Endothelial cell of umbilical vein (primary cell): ENCODE measurements at regions not wholly inside any gene's neighbourhood (a gene's known extent, or its start where the extent isn't known, plus 50 kb on each side); places are given as distances from the start of the nearest gene placed in this dataset.

Experiments
- BruUV-seq: library from RNA; stranded (reverse); fragments of 400-500 nt; replicated peaks from 2 replicates; lab custom pipeline; 2021; lab: Mats Ljungman, UMichigan
- CTCF ChIA-PET: fragments of 300-600, 350-600 bp; sonication (Branson Sonifier 250); formaldehyde crosslinking; loops from one replicate; lab custom pipeline; 2021; ENCODE audit warnings: antibody characterized with exemption, inconsistent platforms; lab: Charles Lee
- POLR2A ChIA-PET: fragments of 300-600, 350-600 bp; sonication (Branson Sonifier 250); formaldehyde crosslinking; loops from one replicate; lab custom pipeline; 2021; ENCODE audit warnings: antibody characterized with exemption, inconsistent platforms; lab: Charles Lee
- DNase-seq: peaks from one replicate; pipeline ENCODE4 v3.0.0-alpha.2; 2011; ENCODE audit warnings: low read depth, low spot score
- FAIRE-seq: peaks from 2 replicates; lab custom pipeline; 2011; peaks lifted over from hg19 to GRCh38; lab: Jason Lieb, UNC
- H2AFZ ChIP-seq: 2 replicates; pipeline ENCODE4 v1.6.0; 2012; ENCODE audit warnings: low read depth, low read length, control low read depth, inconsistent platforms
- H3K27ac ChIP-seq: 2 replicates; pipeline ENCODE4 v1.5.1; 2011; ENCODE audit warnings: low read depth, mild to moderate bottlenecking, control low read depth, low read length, moderate library complexity; ENCODE audit not compliant: insufficient read depth
- H3K27me3 ChIP-seq, 2 experiments: 2 replicates each; pipeline versions ENCODE4 v1.6.0 to v1.6.1; 2011; ENCODE audit warnings: low read length in 2 of 2, mixed read lengths in 1 of 2; ENCODE audit not compliant: control insufficient read depth in 2 of 2, insufficient read depth in 2 of 2
- H3K36me3 ChIP-seq, 2 experiments: 2 replicates in 1 of 2; 3 replicates in 1 of 2; pipeline ENCODE4 v1.5.1; 2011; ENCODE audit warnings: low read length in 2 of 2, mild to moderate bottlenecking in 1 of 2, moderate library complexity in 1 of 2; ENCODE audit not compliant: control insufficient read depth in 2 of 2, insufficient read depth in 2 of 2; ENCODE audit errors: extremely low read depth in 1 of 2
- H3K4me1 ChIP-seq: 3 replicates; pipeline ENCODE4 v1.5.1; 2011; ENCODE audit warnings: mild to moderate bottlenecking, low read length; ENCODE audit not compliant: control insufficient read depth, insufficient read depth; ENCODE audit errors: extremely low read depth
- H3K4me2 ChIP-seq: 2 replicates; pipeline ENCODE4 v1.6.1; 2011; ENCODE audit warnings: low read length, control low read depth, mixed read lengths; ENCODE audit not compliant: insufficient read depth
- H3K4me3 ChIP-seq, 3 experiments: fragments of 200-600 bp in 1 of 3; sonication (generic), shearing (Covaris generic) in 1 of 3; replicated peaks in 1 of 3; 2 replicates each; pipeline ENCODE4 v1.5.1; 2011 to 2016; ENCODE audit warnings: control low read depth in 3 of 3, low read length in 3 of 3, mild to moderate bottlenecking in 2 of 3, inconsistent platforms in 1 of 3, low read depth in 1 of 3, moderate library complexity in 1 of 3; ENCODE audit not compliant: insufficient read depth in 1 of 3
- H3K79me2 ChIP-seq: 2 replicates; pipeline ENCODE4 v1.6.0; 2012; ENCODE audit warnings: low read length, inconsistent platforms; ENCODE audit not compliant: control insufficient read depth, insufficient read depth
- H3K9ac ChIP-seq: replicated peaks from 2 replicates; pipeline ENCODE3; 2011; ENCODE audit warnings: low read length, control low read depth; ENCODE audit not compliant: insufficient read depth; ENCODE audit errors: extremely low read depth
- H3K9me1 ChIP-seq: replicated peaks from 3 replicates; pipeline ENCODE4 v1.6.0; 2011; ENCODE audit warnings: mild to moderate bottlenecking, low read length; ENCODE audit not compliant: control insufficient read depth, insufficient read depth; ENCODE audit errors: extremely low read depth
- H3K9me3 ChIP-seq: replicated peaks from 2 replicates; pipeline ENCODE4 v1.5.1; 2012; ENCODE audit warnings: low read length, inconsistent platforms; ENCODE audit not compliant: control insufficient read depth, insufficient read depth
- H4K20me1 ChIP-seq: replicated peaks from 2 replicates; pipeline ENCODE3; 2011; ENCODE audit warnings: mild to moderate bottlenecking, low read length; ENCODE audit not compliant: control insufficient read depth, insufficient read depth; ENCODE audit errors: extremely low read depth
- EZH2 ChIP-seq: IDR thresholded peaks from 2 replicates; pipeline ENCODE4 v1.6.1; 2012; ENCODE audit warnings: borderline replicate concordance, low read depth, mild to moderate bottlenecking, moderate library complexity, low read length, inconsistent platforms; ENCODE audit not compliant: severe bottlenecking
- FOS ChIP-seq: IDR thresholded peaks from 2 replicates; pipeline ENCODE4 v1.6.1; 2011; ENCODE audit warnings: mild to moderate bottlenecking, low read length, moderate library complexity, borderline replicate concordance; ENCODE audit not compliant: insufficient read depth
- GATA2 ChIP-seq: IDR thresholded peaks from 2 replicates; pipeline ENCODE4 v1.7.0; 2011; ENCODE audit warnings: low read depth, mild to moderate bottlenecking, moderate library complexity, mixed read lengths, low read length; ENCODE audit not compliant: insufficient read length, insufficient read depth
- JUN ChIP-seq: IDR thresholded peaks from 2 replicates; pipeline ENCODE4 v1.6.1; 2011; ENCODE audit warnings: borderline replicate concordance, low read depth; ENCODE audit not compliant: insufficient read length, insufficient read depth
- MYC ChIP-seq: IDR thresholded peaks from one replicate; pipeline ENCODE4 v1.6.1; 2011; ENCODE audit warnings: mild to moderate bottlenecking, low read depth, low read length
- POLR2A ChIP-seq: IDR thresholded peaks from 2 replicates; pipeline ENCODE4 v1.6.1; 2012; ENCODE audit warnings: low read depth, mild to moderate bottlenecking, control low read depth, low read length
- POLR2AphosphoS5 ChIP-seq: IDR thresholded peaks from 2 replicates; pipeline ENCODE4 v1.6.1; 2012; ENCODE audit warnings: low read depth, mild to moderate bottlenecking, control low read depth, low read length, moderate library complexity; ENCODE audit not compliant: insufficient read depth
- dilution Hi-C: fragments of 300-500 bp; cut with MboI; formaldehyde crosslinking; loops from one replicate; pipeline ENCODE4 v1.15.0; 2019; ENCODE audit warnings: low sequenced_read_pairs; ENCODE audit not compliant: extremely low pct_ligation_motif_present
- intact Hi-C: fragments of 100-400 bp; cut with micrococcal nuclease; formaldehyde crosslinking; loops from one replicate; pipeline ENCODE4 v1.10.0; 2022
- TF ChIP-seq, protein P1 (sequence below), 2 donors: IDR thresholded peaks; 1 replicate in 1 of 2; 2 replicates in 1 of 2; pipeline ENCODE4 v1.5.1; 2011; ENCODE audit warnings: low read length in 2 of 2, mild to moderate bottlenecking in 2 of 2, moderate library complexity in 2 of 2, control low read depth in 1 of 2, inconsistent platforms in 1 of 2, low read depth in 1 of 2; ENCODE audit not compliant: insufficient read depth in 1 of 2; ENCODE audit errors: extremely low read depth in 1 of 2
- TF ChIP-seq, protein P2 (sequence below): IDR thresholded peaks from 2 replicates; pipeline ENCODE4 v1.6.1; 2011; ENCODE audit not compliant: insufficient read depth, insufficient read length

GRCh38 chr13:79941752-79942151 lies 399.2 kb downstream of the SPRY2 start:
- Histone ChIP-seq H3K9ac (no peak overlapping the region), H4K20me1 (no peaks in the 10 kb centered on the region), H2AFZ (no peak overlapping the region), H3K9me3 (no peaks in the 10 kb centered on the region), H3K4me3 (no peak overlapping the region), H3K27me3 (no peaks in the 10 kb centered on the region), H3K4me2 (no peak overlapping the region), H3K9me1 (no peaks in the 10 kb centered on the region), H3K36me3 (no peaks in the 10 kb centered on the region), H3K27ac (no peak overlapping the region), H3K79me2 (no peaks in the 10 kb centered on the region), H3K4me1 (peaks cover 20% of the 10 kb centered on the region)
- dilution Hi-C loops (no loop called here), intact Hi-C loops (no loop called here)
- no TSS peak for BruUV-seq
- ChIA-PET CTCF (no interaction called here), POLR2A (no interaction called here)
- TF ChIP-seq POLR2AphosphoS5 (no peak), MYC (no peak)
- TF ChIP-seq, protein P1, sequence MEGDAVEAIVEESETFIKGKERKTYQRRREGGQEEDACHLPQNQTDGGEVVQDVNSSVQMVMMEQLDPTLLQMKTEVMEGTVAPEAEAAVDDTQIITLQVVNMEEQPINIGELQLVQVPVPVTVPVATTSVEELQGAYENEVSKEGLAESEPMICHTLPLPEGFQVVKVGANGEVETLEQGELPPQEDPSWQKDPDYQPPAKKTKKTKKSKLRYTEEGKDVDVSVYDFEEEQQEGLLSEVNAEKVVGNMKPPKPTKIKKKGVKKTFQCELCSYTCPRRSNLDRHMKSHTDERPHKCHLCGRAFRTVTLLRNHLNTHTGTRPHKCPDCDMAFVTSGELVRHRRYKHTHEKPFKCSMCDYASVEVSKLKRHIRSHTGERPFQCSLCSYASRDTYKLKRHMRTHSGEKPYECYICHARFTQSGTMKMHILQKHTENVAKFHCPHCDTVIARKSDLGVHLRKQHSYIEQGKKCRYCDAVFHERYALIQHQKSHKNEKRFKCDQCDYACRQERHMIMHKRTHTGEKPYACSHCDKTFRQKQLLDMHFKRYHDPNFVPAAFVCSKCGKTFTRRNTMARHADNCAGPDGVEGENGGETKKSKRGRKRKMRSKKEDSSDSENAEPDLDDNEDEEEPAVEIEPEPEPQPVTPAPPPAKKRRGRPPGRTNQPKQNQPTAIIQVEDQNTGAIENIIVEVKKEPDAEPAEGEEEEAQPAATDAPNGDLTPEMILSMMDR (IDR thresholded peaks at IDR 0.05; ENCODE audit: extremely low read depth in 1 of 2, insufficient read depth in 1 of 2, low read depth in 1 of 2, low read length in 2 of 2) = no peak
- DNase-seq (no peak), FAIRE-seq (no peak)

DNA sequence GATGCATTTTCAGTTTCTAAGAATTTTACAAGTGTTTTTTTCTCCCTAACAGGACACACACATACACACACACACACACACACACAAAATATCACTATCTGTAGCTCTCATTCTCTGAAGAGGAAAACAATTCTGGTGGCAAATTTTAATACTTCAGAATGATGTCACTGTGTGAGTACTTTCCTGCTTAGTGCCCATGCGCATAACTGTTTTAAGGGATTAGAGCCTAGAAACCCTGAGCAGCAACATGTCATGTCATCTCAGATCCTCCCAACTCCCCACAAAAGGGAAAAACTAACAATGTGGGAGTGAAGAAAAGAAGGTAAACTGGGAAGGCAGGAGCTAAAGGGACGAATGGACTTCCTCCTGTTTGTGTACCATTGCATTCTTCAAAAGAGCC lies 401.2 kb downstream of the SPRY2 start:
- POLR2A ChIA-PET = no interaction called here
- no peak for DNase-seq
- CTCF ChIA-PET = interaction anchor here (1.0 to 1.2 kb wide), 2 partner anchors 12 to 129 kb away, joined by 3 to 4 read pairs; no protein-coding TSS in a partner anchor

More for the DNA sequence above, 401.2 kb downstream of the SPRY2 start:
- Histone ChIP-seq H3K9me3 (no peaks in the 10 kb centered on the region), H3K4me2 (no peak overlapping the region), H3K9me1 (no peaks in the 10 kb centered on the region), H3K36me3 (no peaks in the 10 kb centered on the region), H4K20me1 (no peaks in the 10 kb centered on the region), H3K4me1 (peaks cover 38% of the 10 kb centered on the region), H3K4me3 (no peak overlapping the region), H3K27me3 (no peaks in the 10 kb centered on the region), H2AFZ (peak overlapping the region; percentile 62), H3K9ac (no peak overlapping the region), H3K27ac (no peak overlapping the region), H3K79me2 (no peaks in the 10 kb centered on the region)
- no peak for FAIRE-seq
- BruUV-seq = no TSS peak
- no peak for TF ChIP-seq EZH2
- no peak for TF ChIP-seq JUN
- TF ChIP-seq MYC = no peak
- TF ChIP-seq GATA2 = no peak
- no peak for TF ChIP-seq FOS
- no peak for TF ChIP-seq POLR2AphosphoS5
- TF ChIP-seq, protein P2, sequence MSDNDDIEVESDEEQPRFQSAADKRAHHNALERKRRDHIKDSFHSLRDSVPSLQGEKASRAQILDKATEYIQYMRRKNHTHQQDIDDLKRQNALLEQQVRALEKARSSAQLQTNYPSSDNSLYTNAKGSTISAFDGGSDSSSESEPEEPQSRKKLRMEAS = no peak
- TF ChIP-seq, protein P1 (IDR thresholded peaks at IDR 0.05; ENCODE audit: extremely low read depth in 1 of 2, insufficient read depth in 1 of 2, low read depth in 1 of 2, low read length in 2 of 2) = no peak
- no peak for TF ChIP-seq POLR2A
- dilution Hi-C loops (no loop called here), intact Hi-C loops (loop anchor here (5.0 kb wide), 1 partner anchor 608 kb away; no protein-coding TSS in a partner anchor)
